IMR-90 (cell line): ENCODE measurements at regions not wholly inside any gene's neighbourhood (a gene's known extent, or its start where the extent isn't known, plus 50 kb on each side); places are given as distances from the start of the nearest gene placed in this dataset.
"Not testable (repeated sequence)": the region's sequence is repeated elsewhere in the genome, so short reads cannot be mapped to it uniquely, and the experiment has no call there.

Experiments
- ATAC-seq: fragments of 200-7000 bp; cut with Tn5 transposase; 2 replicates; pipeline ENCODE4 v1.9.1; 2020; ENCODE audit warnings: low read depth, mild to moderate bottlenecking, moderate library complexity
- BruUV-seq: library from RNA; stranded (reverse); fragments of 400-500 nt; replicated peaks from 2 replicates; lab custom pipeline; 2021; lab: Mats Ljungman, UMichigan
- CTCF ChIA-PET: fragments of 300-600 bp; formaldehyde crosslinking; extraction: SDS; loops from one replicate; lab custom pipeline; 2021; ENCODE audit warnings: antibody characterized with exemption; lab: Yijun Ruan, JAX
- POLR2A ChIA-PET: fragments of 300-600 bp; sonication (Branson Sonifier 250); formaldehyde crosslinking; loops from one replicate; lab custom pipeline; 2022; ENCODE audit warnings: antibody characterized with exemption; ENCODE audit not compliant: unreplicated experiment; lab: Charles Lee
- DNase-seq: peaks from one replicate; pipeline ENCODE4 v3.0.0; 2013
- H2AFZ ChIP-seq: replicated peaks from 2 replicates; pipeline ENCODE3; 2013; ENCODE audit warnings: low read length, mild to moderate bottlenecking; ENCODE audit not compliant: poor library complexity
- H2AK5ac ChIP-seq: 2 replicates; pipeline ENCODE4 v1.6.1; 2013; ENCODE audit warnings: low read depth, low read length, inconsistent platforms
- H2AK9ac ChIP-seq: replicated peaks from 2 replicates; pipeline ENCODE3; 2013; ENCODE audit warnings: mild to moderate bottlenecking, low read depth, low read length, moderate library complexity; ENCODE audit not compliant: poor library complexity
- H2BK120ac ChIP-seq: 2 replicates; pipeline ENCODE4 v1.6.1; 2013; ENCODE audit warnings: low read depth, low read length, inconsistent platforms
- H2BK15ac ChIP-seq: 3 replicates; pipeline ENCODE4 v1.6.1; 2013; ENCODE audit warnings: low read depth, low read length, inconsistent platforms
- H2BK20ac ChIP-seq: 2 replicates; pipeline ENCODE4 v1.6.1; 2013; ENCODE audit warnings: low read depth, mild to moderate bottlenecking, inconsistent platforms, low read length, moderate library complexity
- H2BK5ac ChIP-seq: 2 replicates; pipeline ENCODE4 v1.6.1; 2013; ENCODE audit warnings: mild to moderate bottlenecking, low read depth, low read length, inconsistent platforms; ENCODE audit not compliant: poor library complexity, severe bottlenecking
- H3K14ac ChIP-seq: replicated peaks from 2 replicates; pipeline ENCODE4 v1.6.1; 2013; ENCODE audit warnings: low read depth, low read length, inconsistent platforms
- H3K18ac ChIP-seq: 2 replicates; pipeline ENCODE4 v1.6.1; 2013; ENCODE audit warnings: low read depth, low read length, control low read depth
- H3K23ac ChIP-seq: 2 replicates; pipeline ENCODE4 v1.6.1; 2013; ENCODE audit warnings: low read depth, low read length, inconsistent platforms
- H3K27ac ChIP-seq: 2 replicates; pipeline ENCODE4 v1.5.1; 2013; ENCODE audit warnings: mild to moderate bottlenecking, control low read depth, low read length; ENCODE audit not compliant: insufficient read depth
- H3K27me3 ChIP-seq: 2 replicates; pipeline ENCODE4 v1.6.1; 2013; ENCODE audit warnings: low read length; ENCODE audit not compliant: control insufficient read depth, insufficient read depth
- H3K36me3 ChIP-seq: 2 replicates; pipeline ENCODE4 v1.6.1; 2013; ENCODE audit warnings: low read length, mixed read lengths; ENCODE audit not compliant: control insufficient read depth, insufficient read depth
- H3K4ac ChIP-seq: 2 replicates; pipeline ENCODE4 v1.6.1; 2013; ENCODE audit warnings: low read depth, low read length, inconsistent platforms
- H3K4me1 ChIP-seq: 2 replicates; pipeline ENCODE4 v1.6.1; 2013; ENCODE audit warnings: low read length, mixed read lengths; ENCODE audit not compliant: control insufficient read depth, insufficient read depth
- H3K4me2 ChIP-seq: 2 replicates; pipeline ENCODE4 v1.6.1; 2013; ENCODE audit warnings: low read depth, mild to moderate bottlenecking, control low read depth, low read length, moderate library complexity
- H3K4me3 ChIP-seq: 2 replicates; pipeline ENCODE4 v1.5.1; 2013; ENCODE audit warnings: low read depth, mild to moderate bottlenecking, control low read depth, low read length, moderate library complexity; ENCODE audit not compliant: insufficient read depth
- H3K56ac ChIP-seq: 2 replicates; pipeline ENCODE4 v1.6.1; 2013; ENCODE audit warnings: low read length, inconsistent platforms; ENCODE audit not compliant: insufficient read depth; ENCODE audit errors: extremely low read depth
- H3K79me1 ChIP-seq, 2 experiments: 2 replicates each; pipeline ENCODE4 v1.6.1; 2013; ENCODE audit warnings: low read length in 2 of 2, inconsistent platforms in 1 of 2, low read depth in 1 of 2
- H3K9ac ChIP-seq: 2 replicates; pipeline ENCODE4 v1.6.1; 2013; ENCODE audit warnings: low read depth, low read length, control low read depth
- H3K9me1 ChIP-seq: 2 replicates; pipeline ENCODE4 v1.6.1; 2013; ENCODE audit warnings: low read length, inconsistent platforms; ENCODE audit not compliant: insufficient read depth
- H3K9me3 ChIP-seq: 2 replicates; pipeline ENCODE4 v1.6.1; 2013; ENCODE audit warnings: low read length; ENCODE audit not compliant: control insufficient read depth, insufficient read depth
- H4K20me1 ChIP-seq: 2 replicates; pipeline ENCODE4 v1.6.1; 2013; ENCODE audit warnings: low read length, inconsistent platforms; ENCODE audit not compliant: insufficient read depth
- H4K5ac ChIP-seq: 2 replicates; pipeline ENCODE4 v1.6.1; 2013; ENCODE audit warnings: mild to moderate bottlenecking, low read depth, low read length, control low read depth
- H4K8ac ChIP-seq, 2 experiments: 2 replicates each; pipeline ENCODE4 v1.6.1; 2013; ENCODE audit warnings: low read depth in 2 of 2, low read length in 2 of 2, control low read depth in 1 of 2, inconsistent platforms in 1 of 2
- H4K91ac ChIP-seq: 2 replicates; pipeline ENCODE4 v1.6.1; 2013; ENCODE audit warnings: low read depth, low read length, inconsistent platforms; ENCODE audit not compliant: insufficient read depth
- CTCF ChIP-seq: conservative IDR thresholded peaks from 2 replicates; pipeline ENCODE4 v1.5.1; 2012; ENCODE audit warnings: mild to moderate bottlenecking, low read depth, low read length, improper control_type of control experiment
- WGBS, 2 experiments: methylation state at CpG; one replicate each; pipeline versions ENCODE4 v1.1.5 to v1.1.7; 2013; ENCODE audit warnings: missing lambda C conversion rate in 2 of 2; ENCODE audit not compliant: insufficient read length in 1 of 2; ENCODE audit errors: extremely low coverage in 2 of 2; 5-methylcytosine and 5-hydroxymethylcytosine counted together
- dilution Hi-C: fragments of 300-500 bp; cut with HindIII; formaldehyde crosslinking; loops from one replicate; pipeline ENCODE4 v1.14.3; 2018; ENCODE audit warnings: low sequenced_read_pairs; ENCODE audit not compliant: unreplicated experiment
- in situ Hi-C: fragments of 300-500 bp; cut with MboI; formaldehyde crosslinking; loops from 3 replicates; pipeline ENCODE4 v1.14.3; 2019; ENCODE audit warnings: low sequenced_read_pairs, inconsistent platforms, mixed read lengths
- intact Hi-C: fragments of 100-400 bp; cut with micrococcal nuclease; formaldehyde crosslinking; loops from 2 replicates; pipeline ENCODE4 v1.10.0; 2022

GRCh38 chr15:67948215-67948614 lies 105.9 kb upstream of the PIAS1 start:
- in situ Hi-C loops (no loop called here), intact Hi-C loops (no loop called here), dilution Hi-C loops (no loop called here)
- no peak overlapping the region for H3K4me2 ChIP-seq
- H3K56ac ChIP-seq = no peak overlapping the region
- H2BK5ac ChIP-seq = no peak overlapping the region
- BruUV-seq = no TSS peak
- no peak overlapping the region for H2AK5ac ChIP-seq
- no peak overlapping the region for H2AK9ac ChIP-seq
- H3K4ac ChIP-seq = no peak overlapping the region
- CTCF ChIA-PET = interaction anchor here (1.8 kb wide), 1 partner anchor 207 kb away, joined by 5 read pairs; no protein-coding TSS in a partner anchor
- H3K9me1 ChIP-seq = no peaks in the 10 kb centered on the region
- H2BK15ac ChIP-seq = no peak overlapping the region
- no peak overlapping the region for H3K27ac ChIP-seq
- H3K14ac ChIP-seq = no peak overlapping the region
- H3K23ac ChIP-seq = no peak overlapping the region
- H2BK120ac ChIP-seq = no peak overlapping the region
- H2BK20ac ChIP-seq = no peak overlapping the region
- H3K79me1 ChIP-seq = no peaks in the 10 kb centered on the region
- H4K8ac ChIP-seq = no peak overlapping the region
- ATAC-seq (no peak), DNase-seq (no peak)
- H3K4me3 ChIP-seq = no peak overlapping the region
- H3K36me3 ChIP-seq = no peaks in the 10 kb centered on the region
- no peaks in the 10 kb centered on the region; the same call in 1 of the 2 replicates for H4K20me1 ChIP-seq
- H3K4me1 ChIP-seq = peaks cover 4% of the 10 kb centered on the region
- POLR2A ChIA-PET = no interaction called here
- H3K27me3 ChIP-seq = no peaks in the 10 kb centered on the region
- no peak overlapping the region for H4K5ac ChIP-seq
- H4K91ac ChIP-seq = no peak overlapping the region
- TF ChIP-seq CTCF = no peak
- no peak overlapping the region for H2AFZ ChIP-seq
- H3K9ac ChIP-seq = no peak overlapping the region
- H3K18ac ChIP-seq = no peak overlapping the region
- H3K9me3 ChIP-seq = no peaks in the 10 kb centered on the region; the same call in 1 of the 2 replicates
- no CpG with 5 or more reads among the region's 2 CpGs for WGBS, 2 experiments

GRCh38 chr15:67951187-67951586 lies 102.9 kb upstream of the PIAS1 start:
- H4K5ac ChIP-seq, H3K9ac ChIP-seq, H3K36me3 ChIP-seq, H3K23ac ChIP-seq, H3K4me1 ChIP-seq, H3K27ac ChIP-seq, BruUV-seq, H2BK120ac ChIP-seq, CTCF ChIA-PET, H2AK5ac ChIP-seq, POLR2A ChIA-PET, H4K91ac ChIP-seq, H3K9me1 ChIP-seq, H3K27me3 ChIP-seq, intact Hi-C loops, H3K4ac ChIP-seq, H3K9me3 ChIP-seq, H2BK5ac ChIP-seq, H2BK20ac ChIP-seq, H4K8ac ChIP-seq, H3K14ac ChIP-seq, H2AK9ac ChIP-seq, ATAC-seq, dilution Hi-C loops, H3K18ac ChIP-seq, H4K20me1 ChIP-seq, DNase-seq, H3K56ac ChIP-seq, H2BK15ac ChIP-seq, H3K4me2 ChIP-seq, in situ Hi-C loops, H3K4me3 ChIP-seq, H3K79me1 ChIP-seq, H2AFZ ChIP-seq: not testable (repeated sequence)
- WGBS, 2 experiments = no CpG with 5 or more reads among the region's 3 CpGs
